OCI-LY7 (cell line): ENCODE measurements at regions not wholly inside any gene's neighbourhood (a gene's known extent, or its start where the extent isn't known, plus 50 kb on each side); places are given as distances from the start of the nearest gene placed in this dataset.

Experiments
- EZH2phosphoT487 ChIP-seq: fragments of 200-600 bp; sonication (generic); IDR thresholded peaks from 2 replicates; pipeline ENCODE4 v1.6.1; 2018; ENCODE audit warnings: low read depth, borderline replicate concordance, mild to moderate bottlenecking, mixed run types, antibody characterized with exemption, low read length, moderate library complexity, mixed read lengths
- TF ChIP-seq, protein P1 (sequence below): fragments of 200-600 bp; sonication (generic); conservative IDR thresholded peaks from 2 replicates; pipeline ENCODE4 v1.5.1; 2014; ENCODE audit warnings: mild to moderate bottlenecking, antibody characterized with exemption, low read length, moderate library complexity, mixed read lengths

DNA sequence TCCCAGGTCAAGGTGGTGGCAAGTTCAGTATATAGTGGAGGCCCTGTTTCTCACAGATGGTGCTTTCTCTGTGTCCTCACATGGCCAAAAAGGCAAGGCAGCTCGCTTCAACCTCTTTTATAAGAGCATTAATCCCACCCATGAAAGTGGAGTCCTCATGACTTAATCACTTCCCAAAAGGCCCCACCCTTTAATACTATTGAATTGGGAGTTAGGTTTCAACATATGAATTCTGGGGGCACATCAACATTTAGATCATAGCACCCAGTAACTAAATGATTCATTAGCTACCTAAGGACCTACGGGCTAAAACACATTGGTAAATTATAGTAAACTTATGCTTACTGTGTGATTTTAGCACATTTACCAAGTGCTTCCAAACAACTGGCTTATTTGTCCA is 317.9 kb downstream of the LTN1 start:
- TF ChIP-seq, protein P1, sequence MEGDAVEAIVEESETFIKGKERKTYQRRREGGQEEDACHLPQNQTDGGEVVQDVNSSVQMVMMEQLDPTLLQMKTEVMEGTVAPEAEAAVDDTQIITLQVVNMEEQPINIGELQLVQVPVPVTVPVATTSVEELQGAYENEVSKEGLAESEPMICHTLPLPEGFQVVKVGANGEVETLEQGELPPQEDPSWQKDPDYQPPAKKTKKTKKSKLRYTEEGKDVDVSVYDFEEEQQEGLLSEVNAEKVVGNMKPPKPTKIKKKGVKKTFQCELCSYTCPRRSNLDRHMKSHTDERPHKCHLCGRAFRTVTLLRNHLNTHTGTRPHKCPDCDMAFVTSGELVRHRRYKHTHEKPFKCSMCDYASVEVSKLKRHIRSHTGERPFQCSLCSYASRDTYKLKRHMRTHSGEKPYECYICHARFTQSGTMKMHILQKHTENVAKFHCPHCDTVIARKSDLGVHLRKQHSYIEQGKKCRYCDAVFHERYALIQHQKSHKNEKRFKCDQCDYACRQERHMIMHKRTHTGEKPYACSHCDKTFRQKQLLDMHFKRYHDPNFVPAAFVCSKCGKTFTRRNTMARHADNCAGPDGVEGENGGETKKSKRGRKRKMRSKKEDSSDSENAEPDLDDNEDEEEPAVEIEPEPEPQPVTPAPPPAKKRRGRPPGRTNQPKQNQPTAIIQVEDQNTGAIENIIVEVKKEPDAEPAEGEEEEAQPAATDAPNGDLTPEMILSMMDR = no peak
- no peak for TF ChIP-seq EZH2phosphoT487
